Keratinocyte (primary cell): ENCODE measurements at regions not wholly inside any gene's neighbourhood (a gene's known extent, or its start where the extent isn't known, plus 50 kb on each side); places are given as distances from the start of the nearest gene placed in this dataset.

Experiments
- DNase-seq: peaks from one replicate; pipeline ENCODE4 v3.0.0-alpha.2; 2011; ENCODE audit warnings: low read depth, missing footprints, low spot score
- FAIRE-seq: peaks from 2 replicates; lab custom pipeline; 2011; peaks lifted over from hg19 to GRCh38; lab: Jason Lieb, UNC
- H2AFZ ChIP-seq: 2 replicates; pipeline ENCODE4 v1.6.0; 2012; ENCODE audit warnings: low read length, control low read depth, inconsistent platforms; ENCODE audit not compliant: control insufficient read depth
- H3K27ac ChIP-seq: 2 replicates; pipeline ENCODE4 v1.5.1; 2011; ENCODE audit warnings: low read length; ENCODE audit not compliant: control insufficient read depth, insufficient read depth
- H3K27me3 ChIP-seq: 3 replicates; pipeline ENCODE4 v1.6.0; 2011; ENCODE audit warnings: low read length; ENCODE audit not compliant: control insufficient read depth, insufficient read depth; ENCODE audit errors: extremely low read depth
- H3K36me3 ChIP-seq, 2 experiments: 2 replicates in 1 of 2; 3 replicates in 1 of 2; pipeline ENCODE4 v1.5.1; 2011; ENCODE audit warnings: low read length in 2 of 2, mild to moderate bottlenecking in 1 of 2; ENCODE audit not compliant: control insufficient read depth in 2 of 2, insufficient read depth in 2 of 2; ENCODE audit errors: extremely low read depth in 1 of 2
- H3K4me1 ChIP-seq: 3 replicates; pipeline ENCODE4 v1.5.1; 2011; ENCODE audit warnings: low read length; ENCODE audit not compliant: control insufficient read depth, insufficient read depth; ENCODE audit errors: extremely low read depth
- H3K4me2 ChIP-seq: 3 replicates; pipeline ENCODE4 v1.6.0; 2011; ENCODE audit warnings: low read depth, low read length; ENCODE audit not compliant: control insufficient read depth, insufficient read depth; ENCODE audit errors: extremely low read depth
- H3K4me3 ChIP-seq, 3 experiments: fragments of 200-600 bp in 1 of 3; sonication (generic) in 1 of 3; 2 replicates in 2 of 3; 3 replicates in 1 of 3; pipeline ENCODE4 v1.5.1; 2011 to 2016; ENCODE audit warnings: low read length in 3 of 3, mild to moderate bottlenecking in 3 of 3, control low read depth in 2 of 3, inconsistent platforms in 1 of 3, low read depth in 1 of 3, mixed read lengths in 1 of 3, mixed run types in 1 of 3, moderate library complexity in 1 of 3; ENCODE audit not compliant: control insufficient read depth in 2 of 3, insufficient read depth in 2 of 3; ENCODE audit errors: extremely low read depth in 1 of 3
- H3K79me2 ChIP-seq: 2 replicates; pipeline ENCODE4 v1.6.0; 2012; ENCODE audit warnings: low read length; ENCODE audit not compliant: control insufficient read depth, insufficient read depth
- H3K9ac ChIP-seq: 3 replicates; pipeline ENCODE4 v1.6.0; 2011; ENCODE audit warnings: low read length; ENCODE audit not compliant: control insufficient read depth, insufficient read depth; ENCODE audit errors: extremely low read depth
- H3K9me1 ChIP-seq: 3 replicates; pipeline ENCODE4 v1.6.0; 2011; ENCODE audit warnings: low read length; ENCODE audit not compliant: control insufficient read depth, insufficient read depth; ENCODE audit errors: extremely low read depth
- H3K9me3 ChIP-seq: 2 replicates; pipeline ENCODE4 v1.5.1; 2012; ENCODE audit warnings: low read depth, low read length; ENCODE audit not compliant: control insufficient read depth
- H4K20me1 ChIP-seq: 3 replicates; pipeline ENCODE4 v1.6.0; 2011; ENCODE audit warnings: low read length; ENCODE audit not compliant: control insufficient read depth, insufficient read depth; ENCODE audit errors: extremely low read depth
- CTCF ChIP-seq, 3 experiments: IDR thresholded peaks in 1 of 3; conservative IDR thresholded peaks in 1 of 3; optimal IDR thresholded peaks in 1 of 3; 2 replicates in 2 of 3; 3 replicates in 1 of 3; pipeline versions ENCODE3 to v1.5.1; 2011; ENCODE audit warnings: low read length in 3 of 3, mild to moderate bottlenecking in 3 of 3, moderate library complexity in 2 of 3, control low read depth in 1 of 3, inconsistent platforms in 1 of 3; ENCODE audit not compliant: insufficient read depth in 2 of 3; ENCODE audit errors: extremely low read depth in 1 of 3
- EZH2 ChIP-seq: IDR thresholded peaks from one replicate; pipeline ENCODE4 v1.6.1; 2012; ENCODE audit warnings: inconsistent platforms, mild to moderate bottlenecking, low read length, moderate library complexity
- dilution Hi-C: fragments of 300-500 bp; cut with MboI; formaldehyde crosslinking; loops from one replicate; pipeline ENCODE4 v1.7.0; 2020; ENCODE audit warnings: low sequenced_read_pairs; ENCODE audit not compliant: extremely low pct_ligation_motif_present

GRCh38 chr14:97388408-97388807, 591.2 kb downstream of the VRK1 start:
- DNase-seq (no peak), FAIRE-seq (no peak)
- dilution Hi-C loops, result no loop called here
- Histone ChIP-seq H3K27ac (no peak overlapping the region), H3K4me2 (no peak overlapping the region), H3K36me3 (no peaks in the 10 kb centered on the region), H3K27me3 (no peaks in the 10 kb centered on the region), H2AFZ (no peak overlapping the region), H3K9ac (no peak overlapping the region), H3K9me3 (no peaks in the 10 kb centered on the region), H4K20me1 (no peaks in the 10 kb centered on the region), H3K79me2 (no peaks in the 10 kb centered on the region), H3K4me1 (no peaks in the 10 kb centered on the region), H3K4me3 (no peak overlapping the region), H3K9me1 (no peaks in the 10 kb centered on the region)
- no peak for TF ChIP-seq EZH2
- TF ChIP-seq CTCF (optimal IDR thresholded peaks at IDR 0.05 in 1 of 3, IDR thresholded peaks at IDR 0.05 in 1 of 3, conservative IDR thresholded peaks at IDR 0.05 in 1 of 3; ENCODE audit: extremely low read depth in 1 of 3, insufficient read depth in 2 of 3, low read length in 3 of 3), result no peak

GRCh38 chr14:97390096-97390724, 593.0 kb downstream of the VRK1 start:
- no peak overlapping the region for H2AFZ ChIP-seq
- no peak overlapping the region for H3K9ac ChIP-seq
- H3K9me1 ChIP-seq, result no peaks in the 10 kb centered on the region
- no peaks in the 10 kb centered on the region for H4K20me1 ChIP-seq
- dilution Hi-C loops, result no loop called here
- no peak for FAIRE-seq
- no peaks in the 10 kb centered on the region for H3K36me3 ChIP-seq
- H3K9me3 ChIP-seq, result no peaks in the 10 kb centered on the region
- no peak overlapping the region for H3K4me3 ChIP-seq
- no peaks in the 10 kb centered on the region for H3K27me3 ChIP-seq
- no peaks in the 10 kb centered on the region for H3K79me2 ChIP-seq
- no peaks in the 10 kb centered on the region for H3K4me1 ChIP-seq
- DNase-seq, result no peak
- H3K4me2 ChIP-seq, result no peak overlapping the region
- TF ChIP-seq EZH2, result no peak
- no peak for TF ChIP-seq CTCF (optimal IDR thresholded peaks at IDR 0.05 in 1 of 3, IDR thresholded peaks at IDR 0.05 in 1 of 3, conservative IDR thresholded peaks at IDR 0.05 in 1 of 3; ENCODE audit: extremely low read depth in 1 of 3, insufficient read depth in 2 of 3, low read length in 3 of 3)
- no peak overlapping the region for H3K27ac ChIP-seq
